SK-MEL-5 (cell line): ENCODE measurements at regions not wholly inside any gene's neighbourhood (a gene's known extent, or its start where the extent isn't known, plus 50 kb on each side); places are given as distances from the start of the nearest gene placed in this dataset.
"Not testable (repeated sequence)": the region's sequence is repeated elsewhere in the genome, so short reads cannot be mapped to it uniquely, and the experiment has no call there.

Source experiments
- DNase-seq: peaks from one replicate; pipeline ENCODE4 v3.0.0-alpha.2; 2016; ENCODE audit warnings: low read depth, low spot score
- in situ Hi-C: cut with HindIII; loops from 2 replicates; pipeline ENCODE4 v1.10.0; 2016; ENCODE audit warnings: low sequenced_read_pairs, high pct_unique_total_duplicates, low pct_unique_long_range_greater_than_20kb

DNA sequence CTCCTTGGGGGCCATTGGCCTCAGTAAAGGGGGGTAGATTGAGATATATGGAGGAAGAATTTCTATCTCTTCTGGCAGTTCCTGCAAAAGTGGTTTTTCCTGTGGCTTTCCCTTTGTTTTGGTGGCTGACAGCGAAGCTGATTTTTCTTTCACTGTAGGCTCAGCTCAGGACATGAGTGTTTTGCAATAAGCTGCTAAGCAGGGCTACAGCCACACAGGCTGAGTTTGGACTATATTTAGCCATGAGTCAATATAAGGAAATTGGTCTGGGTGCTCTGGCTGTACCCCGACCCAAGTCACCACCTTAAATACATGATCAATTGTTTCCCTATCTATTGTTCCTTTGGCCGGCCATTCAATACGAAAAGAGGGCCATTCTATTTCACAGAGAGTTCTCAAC lies 212.7 kb upstream of the KCND2 start:
- DNase-seq: no peak
- in situ Hi-C loops: no loop called here

GRCh38 chr7:120060875-120061274 lies 212.1 kb upstream of the KCND2 start:
- in situ Hi-C loops: no loop called here
- no peak for DNase-seq

GRCh38 chr7:120064565-120064964 lies 208.4 kb upstream of the KCND2 start:
- DNase-seq: no peak
- in situ Hi-C loops: no loop called here

GRCh38 chr7:120066898-120067297 lies 206.1 kb upstream of the KCND2 start:
- DNase-seq, in situ Hi-C loops: not testable (repeated sequence)

- DNase-seq: no peak
- in situ Hi-C loops: no loop called here
These were observed 202.8 kb upstream of the KCND2 start for GRCh38 chr7:120070201-120070600.

DNA sequence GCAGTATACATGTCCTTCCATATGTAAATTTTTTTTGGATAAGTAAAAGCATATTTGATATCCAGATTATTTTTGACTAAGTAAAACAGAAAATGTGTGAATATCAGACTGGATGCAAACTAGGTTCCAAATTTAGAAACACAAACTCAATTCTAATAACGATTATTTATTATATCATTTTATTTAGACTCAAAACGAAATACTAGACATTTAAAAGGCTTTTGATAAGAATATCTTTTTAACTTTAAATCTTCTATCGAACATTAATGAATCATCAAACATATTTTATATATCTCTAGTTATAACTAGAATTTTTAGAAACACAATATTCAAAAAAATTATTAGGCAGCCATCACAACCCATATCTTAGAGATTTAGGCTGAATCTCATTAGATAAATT lies 195.2 kb upstream of the KCND2 start:
- DNase-seq: no peak
- in situ Hi-C loops: no loop called here

GRCh38 chr7:120079022-120079421 lies 194.0 kb upstream of the KCND2 start:
- in situ Hi-C loops: no loop called here
- DNase-seq: peak; percentile 29

DNA sequence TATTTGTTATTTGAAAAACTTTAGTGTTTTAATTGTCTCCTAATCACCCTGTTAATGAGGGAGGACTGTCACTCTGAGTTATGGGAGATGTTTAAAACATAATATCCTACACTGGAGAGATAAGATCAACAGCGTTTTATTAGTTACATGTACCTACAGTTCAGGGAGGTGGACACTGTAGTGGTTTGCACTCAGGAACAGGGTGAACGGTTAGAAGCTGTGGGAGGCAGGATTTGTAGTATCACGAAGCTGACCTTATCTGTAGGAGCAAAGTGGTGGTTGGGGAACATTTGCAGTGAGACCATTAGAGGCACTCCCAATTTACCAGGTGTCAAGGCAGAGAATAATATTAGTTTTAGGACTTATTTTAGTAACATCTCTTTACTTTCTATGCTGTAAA lies 193.3 kb upstream of the KCND2 start:
- in situ Hi-C loops: no loop called here

GRCh38 chr7:120086468-120086867 lies 186.5 kb upstream of the KCND2 start:
- DNase-seq, in situ Hi-C loops: not testable (repeated sequence)

More for the DNA sequence above, 193.3 kb upstream of the KCND2 start:
- DNase-seq: no peak

DNA sequence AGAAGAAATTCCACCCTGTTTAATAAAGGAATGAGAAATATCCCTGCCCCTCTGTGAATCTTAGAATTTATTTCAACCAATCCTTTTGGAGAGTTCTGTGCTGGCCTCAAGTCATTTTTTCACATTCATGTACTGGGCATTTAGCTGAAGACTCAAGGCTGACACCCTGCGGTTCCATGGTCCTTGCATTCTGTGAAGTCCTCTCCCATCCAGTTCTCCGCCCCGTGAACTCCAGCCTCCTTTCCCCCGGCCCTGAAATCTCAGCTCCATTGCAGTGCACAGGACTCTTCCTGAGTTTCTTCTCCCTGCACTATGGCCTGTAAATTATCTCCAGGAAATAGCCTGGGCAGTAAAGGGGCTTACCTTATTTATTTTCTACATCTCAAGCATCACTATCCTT lies 183.0 kb upstream of the KCND2 start:
- in situ Hi-C loops: no loop called here
- DNase-seq: peak; percentile 86

DNA sequence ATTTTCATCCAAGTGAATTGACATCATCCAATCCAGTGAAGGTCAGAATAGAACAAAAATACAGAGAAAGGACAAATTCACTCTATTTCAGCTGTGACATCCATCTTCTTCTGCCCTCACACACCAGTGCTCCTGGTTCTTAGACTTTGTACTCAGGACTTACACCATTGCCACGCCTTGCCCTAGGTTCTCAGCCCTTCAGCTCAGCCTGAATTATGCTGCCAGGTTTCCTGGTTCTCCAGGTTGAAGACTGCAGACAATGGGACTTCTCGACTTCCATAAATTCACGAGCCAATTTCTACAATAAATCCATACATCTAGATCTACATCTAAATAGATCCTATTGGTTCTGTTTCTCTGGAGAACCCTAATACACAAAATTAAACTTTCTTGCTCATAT lies 181.2 kb upstream of the KCND2 start:
- no peak for DNase-seq
- in situ Hi-C loops: no loop called here

GRCh38 chr7:120097020-120097419 lies 176.0 kb upstream of the KCND2 start:
- DNase-seq: no peak
- in situ Hi-C loops: no loop called here

DNA sequence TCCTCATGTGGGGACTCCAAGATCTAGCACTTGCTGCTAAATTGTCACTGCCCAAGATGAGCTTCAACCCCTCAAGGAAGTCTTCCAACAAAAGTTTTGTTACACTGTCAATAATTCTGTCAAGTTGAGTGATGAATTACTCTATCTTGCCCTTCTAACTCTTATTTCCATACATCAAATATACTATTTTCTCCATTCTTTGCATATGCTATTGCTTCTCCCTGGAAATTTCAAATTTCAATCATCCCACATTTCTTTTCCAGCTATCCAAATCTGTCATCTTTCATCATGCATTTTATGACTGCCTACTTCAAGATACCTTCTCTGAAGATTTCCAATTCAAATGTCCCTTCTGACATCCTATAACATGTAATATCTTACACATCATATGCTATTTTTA lies 175.2 kb upstream of the KCND2 start:
- no peak for DNase-seq
- in situ Hi-C loops: no loop called here

DNA sequence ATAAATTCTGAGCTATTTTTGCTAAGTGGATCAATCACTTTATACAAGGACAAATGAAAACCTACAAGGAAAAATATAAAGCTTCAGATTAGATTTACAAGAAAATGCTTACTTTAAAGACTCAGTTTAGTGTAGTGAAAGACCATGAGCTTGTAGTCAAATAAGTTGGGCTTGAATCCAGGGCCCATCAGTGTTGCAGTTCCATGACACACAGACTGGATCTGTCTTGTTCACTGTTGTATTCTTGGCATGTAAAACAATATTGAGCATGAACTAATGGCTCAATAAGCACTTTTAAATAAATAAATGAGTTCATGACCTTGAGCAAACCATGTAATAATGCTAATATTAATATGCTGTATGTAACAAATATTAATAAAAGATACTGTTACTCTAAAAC lies 164.6 kb upstream of the KCND2 start:
- in situ Hi-C loops: no loop called here

DNA sequence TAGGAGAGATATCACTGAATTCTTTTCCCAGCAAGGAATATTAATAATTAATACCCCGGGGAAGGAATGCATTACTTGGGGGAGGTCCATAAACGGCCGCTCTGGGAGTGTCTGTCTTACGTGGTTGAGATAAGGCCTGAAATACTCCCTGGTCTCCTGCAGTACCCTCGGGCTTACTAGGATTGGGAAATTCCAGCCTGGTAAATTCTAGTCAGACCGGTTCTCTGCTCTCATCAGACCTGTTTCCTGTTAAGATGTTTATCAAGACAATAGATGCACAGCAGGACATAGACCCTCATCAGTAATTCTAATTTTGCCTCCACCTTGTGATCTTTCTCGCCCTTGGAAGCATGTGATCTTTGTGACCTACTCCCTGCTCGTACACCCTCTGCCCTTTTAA lies 162.8 kb upstream of the KCND2 start:
- no peak for DNase-seq
- in situ Hi-C loops: no loop called here

More for the DNA sequence above, 164.6 kb upstream of the KCND2 start:
- no peak for DNase-seq

GRCh38 chr7:120114626-120115025 lies 158.3 kb upstream of the KCND2 start:
- DNase-seq: no peak
- in situ Hi-C loops: no loop called here

- DNase-seq: no peak
- in situ Hi-C loops: no loop called here
These were observed 149.4 kb upstream of the KCND2 start for GRCh38 chr7:120123528-120123927.

DNA sequence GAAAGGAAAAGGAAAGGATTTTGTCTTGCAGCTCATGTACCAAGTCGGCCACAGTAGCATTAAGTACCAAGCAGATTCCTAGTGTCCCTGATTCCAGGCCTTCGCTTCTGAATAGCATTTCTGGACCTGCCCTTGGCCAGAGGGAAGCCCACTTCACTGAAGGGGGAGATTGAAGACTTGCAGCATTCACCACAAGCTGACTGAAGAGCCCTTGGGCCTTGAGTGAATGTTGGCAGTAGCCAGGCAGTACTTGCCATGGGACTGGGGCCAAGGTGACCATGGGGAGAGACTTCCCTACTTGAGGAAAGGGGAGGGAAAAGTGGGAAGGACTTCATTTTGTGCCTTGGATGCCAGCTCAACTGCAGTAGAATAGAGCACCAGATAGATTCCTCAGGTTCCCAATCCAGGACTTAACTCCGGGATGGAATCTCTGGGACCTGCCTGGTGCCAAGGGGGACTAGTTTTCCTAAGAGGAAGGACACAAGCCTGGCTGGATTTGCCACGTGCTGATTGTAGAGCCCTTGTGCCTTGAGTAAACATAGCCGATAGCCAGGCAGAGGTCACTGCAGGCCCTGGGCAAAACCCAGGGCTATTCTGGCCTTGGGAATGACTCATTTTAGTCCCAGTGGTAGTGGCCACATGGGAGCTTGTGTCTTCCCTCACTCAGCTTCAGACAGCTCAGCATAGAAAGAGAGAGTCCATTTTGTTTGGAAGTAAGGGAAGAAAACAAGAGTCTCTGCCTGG lies 141.7 kb upstream of the KCND2 start:
- in situ Hi-C loops: no loop called here
- no peak for DNase-seq

GRCh38 chr7:120138497-120138896 lies 134.5 kb upstream of the KCND2 start:
- in situ Hi-C loops: no loop called here
- no peak for DNase-seq

- DNase-seq: no peak
- in situ Hi-C loops: no loop called here
These were observed 116.5 kb upstream of the KCND2 start for GRCh38 chr7:120156476-120156875.
